ENCODE measurements at regions not wholly inside any gene's neighbourhood (a gene's known extent, or its start where the extent isn't known, plus 50 kb on each side); places are given as distances from the start of the nearest gene placed in this dataset.

DNA sequence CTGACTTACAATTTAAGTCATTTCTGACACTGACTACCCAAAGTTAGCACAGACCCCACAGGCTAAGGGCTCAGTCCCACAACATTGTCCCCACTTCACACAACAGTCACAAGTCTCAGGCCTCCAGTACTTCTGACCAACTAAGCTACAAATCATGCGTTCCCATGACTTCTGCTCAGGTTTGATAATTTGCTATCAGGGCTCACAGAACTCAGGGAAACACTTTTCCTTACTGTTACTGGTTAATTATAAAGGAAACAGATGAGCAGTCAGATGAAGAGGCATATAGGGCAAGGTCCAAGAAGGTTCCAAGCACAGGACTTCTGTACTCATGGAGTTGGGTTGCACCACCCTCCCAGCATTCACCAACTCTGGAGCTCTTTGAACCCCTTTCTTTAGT, 151.2 kb upstream of the TNR start:
- Histone ChIP-seq H3K4me3 (ENCODE audit: insufficient read length, low read depth) (no peak overlapping the region), H3K36me3 (ENCODE audit: insufficient read depth, insufficient read length, low read length) (no peaks in the 10 kb centered on the region), H3K4me1 (ENCODE audit: insufficient read depth, insufficient read length) (peaks cover 4% of the 10 kb centered on the region), H3K9me3 (ENCODE audit: insufficient read depth, low read length) (peaks cover 7% of the 10 kb centered on the region; the same call in 1 of the 2 replicates), H3K9ac (ENCODE audit: insufficient read length, low read depth) (no peak overlapping the region), H3K27me3 (ENCODE audit: insufficient read depth, insufficient read length) (peaks cover 3% of the 10 kb centered on the region)
- TF ChIP-seq ZNF274 (IDR thresholded peaks at IDR 0.05; ENCODE audit: low read depth, low read length) (no peak), SUZ12 (IDR thresholded peaks at IDR 0.05; ENCODE audit: extremely low read depth, insufficient read depth, insufficient read length) (no peak), YY1 (IDR thresholded peaks at IDR 0.05; ENCODE audit: insufficient read depth, insufficient read length) (no peak)
- no peak for DNase-seq (ENCODE audit: low read depth, low spot score)

DNA sequence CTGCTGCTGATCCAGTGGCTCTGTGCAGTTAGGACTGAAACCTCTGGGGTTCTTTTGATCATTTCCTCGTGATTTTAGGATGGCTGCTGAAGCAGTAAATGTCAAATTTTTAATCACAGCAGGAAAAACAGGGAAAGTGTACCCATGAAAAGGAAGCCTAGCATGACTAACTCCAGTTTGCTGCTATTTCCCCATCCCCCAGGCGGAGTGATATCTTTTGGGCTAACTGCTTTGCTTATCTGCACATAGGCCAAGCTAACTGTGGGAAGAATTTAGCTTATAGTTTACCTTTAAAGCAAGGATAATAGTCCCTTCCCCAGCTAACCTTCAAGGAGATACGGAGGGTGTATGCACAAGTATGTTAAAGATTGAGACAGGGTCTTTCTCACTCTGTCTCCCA, 149.8 kb upstream of the TNR start:
- H3K27me3 ChIP-seq (ENCODE audit: insufficient read depth, insufficient read length): peaks cover 15% of the 10 kb centered on the region
- H3K4me1 ChIP-seq (ENCODE audit: insufficient read depth, insufficient read length): peaks cover 7% of the 10 kb centered on the region
- no peak overlapping the region for H3K4me3 ChIP-seq (ENCODE audit: insufficient read length, low read depth)
- H3K9ac ChIP-seq (ENCODE audit: insufficient read length, low read depth): no peak overlapping the region
- no peak for DNase-seq (ENCODE audit: low read depth, low spot score)
- H3K36me3 ChIP-seq (ENCODE audit: insufficient read depth, insufficient read length, low read length): no peaks in the 10 kb centered on the region
- H3K9me3 ChIP-seq (ENCODE audit: insufficient read depth, low read length): peaks cover 7% of the 10 kb centered on the region; the same call in 1 of the 2 replicates
- no peak for TF ChIP-seq SUZ12 (IDR thresholded peaks at IDR 0.05; ENCODE audit: extremely low read depth, insufficient read depth, insufficient read length)
- no peak for TF ChIP-seq YY1 (IDR thresholded peaks at IDR 0.05; ENCODE audit: insufficient read depth, insufficient read length)
- no peak for TF ChIP-seq ZNF274 (IDR thresholded peaks at IDR 0.05; ENCODE audit: low read depth, low read length)

DNA sequence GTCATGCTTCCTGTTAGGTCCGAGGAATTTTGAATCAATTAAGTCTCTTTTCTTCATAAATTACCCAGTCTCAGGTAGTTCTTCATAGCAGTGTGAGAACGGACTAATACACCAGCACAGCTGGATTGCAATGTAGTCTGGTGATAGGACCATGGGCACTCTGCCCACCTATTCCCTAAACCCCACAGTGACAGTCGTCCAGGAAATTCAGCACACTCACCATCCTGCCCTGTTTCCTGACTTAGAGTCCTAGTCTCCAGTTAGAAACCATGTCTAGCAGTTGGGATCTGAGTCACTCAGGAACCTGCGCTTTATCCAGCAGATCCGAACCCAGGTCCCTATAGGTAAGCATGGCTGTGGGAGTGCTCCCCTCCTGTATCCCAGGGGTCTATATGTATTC, 149.3 kb upstream of the TNR start:
- peaks cover 7% of the 10 kb centered on the region; the same call in 1 of the 2 replicates for H3K9me3 ChIP-seq (ENCODE audit: insufficient read depth, low read length)
- peaks cover 8% of the 10 kb centered on the region for H3K4me1 ChIP-seq (ENCODE audit: insufficient read depth, insufficient read length)
- peaks cover 16% of the 10 kb centered on the region for H3K27me3 ChIP-seq (ENCODE audit: insufficient read depth, insufficient read length)
- no peak overlapping the region for H3K4me3 ChIP-seq (ENCODE audit: insufficient read length, low read depth)
- H3K9ac ChIP-seq (ENCODE audit: insufficient read length, low read depth): no peak overlapping the region
- DNase-seq (ENCODE audit: low read depth, low spot score): no peak
- TF ChIP-seq ZNF274 (IDR thresholded peaks at IDR 0.05; ENCODE audit: low read depth, low read length) (no peak), YY1 (IDR thresholded peaks at IDR 0.05; ENCODE audit: insufficient read depth, insufficient read length) (no peak), SUZ12 (IDR thresholded peaks at IDR 0.05; ENCODE audit: extremely low read depth, insufficient read depth, insufficient read length) (no peak)
- H3K36me3 ChIP-seq (ENCODE audit: insufficient read depth, insufficient read length, low read length): no peaks in the 10 kb centered on the region

GRCh38 chr1:175891783-175892309, 148.5 kb upstream of the TNR start:
- no peaks in the 10 kb centered on the region for H3K36me3 ChIP-seq (ENCODE audit: insufficient read depth, insufficient read length, low read length)
- H3K9ac ChIP-seq (ENCODE audit: insufficient read length, low read depth): no peak overlapping the region
- TF ChIP-seq SUZ12 (IDR thresholded peaks at IDR 0.05; ENCODE audit: extremely low read depth, insufficient read depth, insufficient read length): no peak
- no peak for TF ChIP-seq YY1 (IDR thresholded peaks at IDR 0.05; ENCODE audit: insufficient read depth, insufficient read length)
- no peak for TF ChIP-seq ZNF274 (IDR thresholded peaks at IDR 0.05; ENCODE audit: low read depth, low read length)
- peaks cover 7% of the 10 kb centered on the region; the same call in 1 of the 2 replicates for H3K9me3 ChIP-seq (ENCODE audit: insufficient read depth, low read length)
- H3K4me3 ChIP-seq (ENCODE audit: insufficient read length, low read depth): no peak overlapping the region
- H3K4me1 ChIP-seq (ENCODE audit: insufficient read depth, insufficient read length): peaks cover 8% of the 10 kb centered on the region
- DNase-seq (ENCODE audit: low read depth, low spot score): no peak
- H3K27me3 ChIP-seq (ENCODE audit: insufficient read depth, insufficient read length): peaks cover 22% of the 10 kb centered on the region

GRCh38 chr1:175890958-175891357, 147.6 kb upstream of the TNR start:
- Histone ChIP-seq H3K4me3 (ENCODE audit: insufficient read length, low read depth) (no peak overlapping the region), H3K4me1 (ENCODE audit: insufficient read depth, insufficient read length) (peaks cover 8% of the 10 kb centered on the region), H3K36me3 (ENCODE audit: insufficient read depth, insufficient read length, low read length) (no peaks in the 10 kb centered on the region), H3K9me3 (ENCODE audit: insufficient read depth, low read length) (peaks cover 7% of the 10 kb centered on the region; the same call in 1 of the 2 replicates), H3K27me3 (ENCODE audit: insufficient read depth, insufficient read length) (peaks cover 22% of the 10 kb centered on the region), H3K9ac (ENCODE audit: insufficient read length, low read depth) (no peak overlapping the region)
- DNase-seq (ENCODE audit: low read depth, low spot score): no peak
- TF ChIP-seq YY1 (IDR thresholded peaks at IDR 0.05; ENCODE audit: insufficient read depth, insufficient read length) (no peak), ZNF274 (IDR thresholded peaks at IDR 0.05; ENCODE audit: low read depth, low read length) (no peak), SUZ12 (IDR thresholded peaks at IDR 0.05; ENCODE audit: extremely low read depth, insufficient read depth, insufficient read length) (no peak)

DNA sequence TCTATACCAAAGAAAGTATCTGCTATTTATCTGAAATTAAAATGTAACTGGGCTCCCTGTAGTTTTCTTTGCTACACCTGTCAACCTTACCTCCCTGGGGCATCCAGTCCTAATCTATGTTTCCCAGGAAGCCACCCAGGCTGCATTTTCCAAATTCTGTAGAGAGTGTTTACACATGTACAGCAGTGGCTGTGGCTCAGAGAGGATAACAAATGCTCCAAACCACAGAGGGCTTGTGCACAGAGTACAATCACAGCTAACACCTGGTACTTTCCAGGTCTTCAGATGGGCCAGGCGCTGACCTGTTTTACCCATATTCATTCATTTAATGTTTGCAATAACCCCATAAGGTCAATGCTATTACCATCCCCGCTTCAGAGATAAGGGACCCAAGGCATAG, 146.5 kb upstream of the TNR start:
- H3K4me3 ChIP-seq (ENCODE audit: insufficient read length, low read depth): no peak overlapping the region
- no peak for DNase-seq (ENCODE audit: low read depth, low spot score)
- no peaks in the 10 kb centered on the region for H3K9me3 ChIP-seq (ENCODE audit: insufficient read depth, low read length)
- H3K9ac ChIP-seq (ENCODE audit: insufficient read length, low read depth): no peak overlapping the region
- no peaks in the 10 kb centered on the region for H3K36me3 ChIP-seq (ENCODE audit: insufficient read depth, insufficient read length, low read length)
- no peak for TF ChIP-seq ZNF274 (IDR thresholded peaks at IDR 0.05; ENCODE audit: low read depth, low read length)
- TF ChIP-seq SUZ12 (IDR thresholded peaks at IDR 0.05; ENCODE audit: extremely low read depth, insufficient read depth, insufficient read length): no peak
- TF ChIP-seq YY1 (IDR thresholded peaks at IDR 0.05; ENCODE audit: insufficient read depth, insufficient read length): no peak
- H3K4me1 ChIP-seq (ENCODE audit: insufficient read depth, insufficient read length): peaks cover 8% of the 10 kb centered on the region
- peaks cover 28% of the 10 kb centered on the region for H3K27me3 ChIP-seq (ENCODE audit: insufficient read depth, insufficient read length)

DNA sequence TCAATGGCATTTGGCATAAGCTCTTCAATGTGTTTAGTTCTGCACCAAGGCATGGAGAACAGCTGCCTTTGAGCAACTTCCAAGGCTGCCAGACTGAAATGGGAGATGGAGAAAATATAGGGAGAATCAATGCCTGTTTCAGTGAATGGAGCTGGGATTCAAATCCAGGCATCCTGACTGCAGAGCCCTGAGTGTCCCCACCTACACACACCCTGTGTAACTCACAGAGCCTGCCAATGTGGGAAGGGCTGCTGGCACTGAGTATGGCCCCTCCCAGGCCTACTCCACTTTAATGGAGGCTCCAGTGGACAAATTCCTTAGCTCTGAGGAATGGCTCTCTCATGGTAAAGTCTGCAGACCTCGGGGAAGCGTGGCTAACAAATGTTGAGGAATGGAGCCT, 145.6 kb upstream of the TNR start:
- no peak for DNase-seq (ENCODE audit: low read depth, low spot score)
- peaks cover 28% of the 10 kb centered on the region for H3K27me3 ChIP-seq (ENCODE audit: insufficient read depth, insufficient read length)
- no peaks in the 10 kb centered on the region for H3K36me3 ChIP-seq (ENCODE audit: insufficient read depth, insufficient read length, low read length)
- no peaks in the 10 kb centered on the region for H3K9me3 ChIP-seq (ENCODE audit: insufficient read depth, low read length)
- H3K4me3 ChIP-seq (ENCODE audit: insufficient read length, low read depth): no peak overlapping the region
- TF ChIP-seq YY1 (IDR thresholded peaks at IDR 0.05; ENCODE audit: insufficient read depth, insufficient read length) (no peak), ZNF274 (IDR thresholded peaks at IDR 0.05; ENCODE audit: low read depth, low read length) (no peak), SUZ12 (IDR thresholded peaks at IDR 0.05; ENCODE audit: extremely low read depth, insufficient read depth, insufficient read length) (no peak)
- H3K9ac ChIP-seq (ENCODE audit: insufficient read length, low read depth): no peak overlapping the region
- peaks cover 8% of the 10 kb centered on the region for H3K4me1 ChIP-seq (ENCODE audit: insufficient read depth, insufficient read length)

All from NT2/D1 (cell line).